ENCODE measurements at regions not wholly inside any gene's neighbourhood (a gene's known extent, or its start where the extent isn't known, plus 50 kb on each side); places are given as distances from the start of the nearest gene placed in this dataset.

DNA sequence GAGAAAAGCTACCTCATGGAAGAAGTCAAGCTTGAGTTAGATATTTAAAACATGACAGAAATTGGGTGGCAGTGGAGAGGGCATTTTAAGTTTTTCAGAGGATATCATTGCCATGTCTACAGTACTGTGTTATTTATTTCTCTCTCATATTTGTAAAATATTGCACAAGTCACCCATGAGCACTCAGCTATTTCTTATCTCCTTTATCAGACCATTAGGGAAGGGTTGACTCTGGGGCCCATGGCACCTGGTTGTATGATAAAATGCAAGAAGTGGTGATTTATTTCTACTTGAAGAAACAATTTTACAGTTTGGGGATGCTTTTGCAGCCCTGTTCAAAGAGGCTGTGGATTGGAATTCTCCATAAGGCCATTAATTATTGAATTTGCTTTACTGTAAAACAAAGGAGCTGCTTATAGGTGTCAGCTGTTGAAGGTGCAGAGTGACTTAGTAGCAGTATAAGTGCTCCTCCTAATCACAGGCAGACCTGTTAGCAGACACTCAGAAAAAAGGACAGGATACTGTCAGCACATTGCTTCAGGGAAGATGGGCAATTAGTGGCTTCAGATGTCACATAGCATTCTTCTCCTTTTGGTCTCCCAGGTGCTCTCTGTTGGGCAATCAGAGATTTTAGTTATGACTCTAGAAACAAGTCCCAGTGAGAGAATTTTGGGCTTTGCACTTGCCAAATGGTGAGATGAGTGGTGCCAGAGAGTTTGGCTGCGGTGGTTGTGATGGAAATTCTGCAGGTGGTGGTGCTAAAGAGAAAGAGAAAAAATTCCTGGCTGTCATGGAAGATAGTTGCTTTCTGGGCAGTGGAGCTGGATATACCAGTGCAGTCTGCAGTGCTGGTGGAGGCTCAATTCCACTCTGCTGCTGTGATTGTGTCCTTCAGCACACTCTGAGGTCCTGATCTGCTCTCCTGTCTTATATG, 129.7 kb upstream of the ROPN1 start:
- TF ChIP-seq, protein P1, sequence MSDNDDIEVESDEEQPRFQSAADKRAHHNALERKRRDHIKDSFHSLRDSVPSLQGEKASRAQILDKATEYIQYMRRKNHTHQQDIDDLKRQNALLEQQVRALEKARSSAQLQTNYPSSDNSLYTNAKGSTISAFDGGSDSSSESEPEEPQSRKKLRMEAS (IDR thresholded peaks at IDR 0.05) = no peak
- TF ChIP-seq, protein P2, sequence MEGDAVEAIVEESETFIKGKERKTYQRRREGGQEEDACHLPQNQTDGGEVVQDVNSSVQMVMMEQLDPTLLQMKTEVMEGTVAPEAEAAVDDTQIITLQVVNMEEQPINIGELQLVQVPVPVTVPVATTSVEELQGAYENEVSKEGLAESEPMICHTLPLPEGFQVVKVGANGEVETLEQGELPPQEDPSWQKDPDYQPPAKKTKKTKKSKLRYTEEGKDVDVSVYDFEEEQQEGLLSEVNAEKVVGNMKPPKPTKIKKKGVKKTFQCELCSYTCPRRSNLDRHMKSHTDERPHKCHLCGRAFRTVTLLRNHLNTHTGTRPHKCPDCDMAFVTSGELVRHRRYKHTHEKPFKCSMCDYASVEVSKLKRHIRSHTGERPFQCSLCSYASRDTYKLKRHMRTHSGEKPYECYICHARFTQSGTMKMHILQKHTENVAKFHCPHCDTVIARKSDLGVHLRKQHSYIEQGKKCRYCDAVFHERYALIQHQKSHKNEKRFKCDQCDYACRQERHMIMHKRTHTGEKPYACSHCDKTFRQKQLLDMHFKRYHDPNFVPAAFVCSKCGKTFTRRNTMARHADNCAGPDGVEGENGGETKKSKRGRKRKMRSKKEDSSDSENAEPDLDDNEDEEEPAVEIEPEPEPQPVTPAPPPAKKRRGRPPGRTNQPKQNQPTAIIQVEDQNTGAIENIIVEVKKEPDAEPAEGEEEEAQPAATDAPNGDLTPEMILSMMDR (IDR thresholded peaks at IDR 0.05; ENCODE audit: low read depth, low read length, missing input control) = no peak
- TF ChIP-seq, protein P3, sequence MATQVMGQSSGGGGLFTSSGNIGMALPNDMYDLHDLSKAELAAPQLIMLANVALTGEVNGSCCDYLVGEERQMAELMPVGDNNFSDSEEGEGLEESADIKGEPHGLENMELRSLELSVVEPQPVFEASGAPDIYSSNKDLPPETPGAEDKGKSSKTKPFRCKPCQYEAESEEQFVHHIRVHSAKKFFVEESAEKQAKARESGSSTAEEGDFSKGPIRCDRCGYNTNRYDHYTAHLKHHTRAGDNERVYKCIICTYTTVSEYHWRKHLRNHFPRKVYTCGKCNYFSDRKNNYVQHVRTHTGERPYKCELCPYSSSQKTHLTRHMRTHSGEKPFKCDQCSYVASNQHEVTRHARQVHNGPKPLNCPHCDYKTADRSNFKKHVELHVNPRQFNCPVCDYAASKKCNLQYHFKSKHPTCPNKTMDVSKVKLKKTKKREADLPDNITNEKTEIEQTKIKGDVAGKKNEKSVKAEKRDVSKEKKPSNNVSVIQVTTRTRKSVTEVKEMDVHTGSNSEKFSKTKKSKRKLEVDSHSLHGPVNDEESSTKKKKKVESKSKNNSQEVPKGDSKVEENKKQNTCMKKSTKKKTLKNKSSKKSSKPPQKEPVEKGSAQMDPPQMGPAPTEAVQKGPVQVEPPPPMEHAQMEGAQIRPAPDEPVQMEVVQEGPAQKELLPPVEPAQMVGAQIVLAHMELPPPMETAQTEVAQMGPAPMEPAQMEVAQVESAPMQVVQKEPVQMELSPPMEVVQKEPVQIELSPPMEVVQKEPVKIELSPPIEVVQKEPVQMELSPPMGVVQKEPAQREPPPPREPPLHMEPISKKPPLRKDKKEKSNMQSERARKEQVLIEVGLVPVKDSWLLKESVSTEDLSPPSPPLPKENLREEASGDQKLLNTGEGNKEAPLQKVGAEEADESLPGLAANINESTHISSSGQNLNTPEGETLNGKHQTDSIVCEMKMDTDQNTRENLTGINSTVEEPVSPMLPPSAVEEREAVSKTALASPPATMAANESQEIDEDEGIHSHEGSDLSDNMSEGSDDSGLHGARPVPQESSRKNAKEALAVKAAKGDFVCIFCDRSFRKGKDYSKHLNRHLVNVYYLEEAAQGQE (IDR thresholded peaks at IDR 0.05) = no peak
- no peak for TF ChIP-seq GABPA (IDR thresholded peaks at IDR 0.05 in 1 of 2, conservative IDR thresholded peaks at IDR 0.05 in 1 of 2)
- TF ChIP-seq RAD21 (IDR thresholded peaks at IDR 0.05) = no peak
- no peak for TF ChIP-seq EGR1 (IDR thresholded peaks at IDR 0.05; ENCODE audit: low read depth in 2 of 2)
- TF ChIP-seq TAF1 (conservative IDR thresholded peaks at IDR 0.05) = no peak
- no peak for TF ChIP-seq HNF4G (IDR thresholded peaks at IDR 0.05)
- TF ChIP-seq JUND (IDR thresholded peaks at IDR 0.05) = no peak

Data from liver (tissue), 3 donors.